GM23338 (cell line): ENCODE measurements at regions not wholly inside any gene's neighbourhood (a gene's known extent, or its start where the extent isn't known, plus 50 kb on each side); places are given as distances from the start of the nearest gene placed in this dataset.
A peak's percentile ranks its signal among the peaks of the same experiment; 100 is the strongest.

ENCODE experiments used
- ATAC-seq: fragments of 200-7000 bp; cut with Tn5 transposase; 3 replicates; pipeline ENCODE4 v1.9.1; 2020
- DNase-seq: peaks from one replicate; pipeline ENCODE4 v3.0.0-alpha.2; 2015; ENCODE audit warnings: low spot score
- H2AFZ ChIP-seq: fragments of 200-600 bp; sonication (generic); 2 replicates; pipeline ENCODE4 v1.8.0; 2016; ENCODE audit warnings: antibody characterized with exemption, mild to moderate bottlenecking, moderate library complexity
- H3F3A ChIP-seq: fragments of 200-600 bp; sonication (generic); replicated peaks from 2 replicates; pipeline ENCODE4 v1.8.0; 2017; ENCODE audit warnings: antibody characterized with exemption, mixed run types, low read depth
- H3K27ac ChIP-seq: fragments of 200-600 bp; sonication (generic); 2 replicates; pipeline ENCODE4 v1.6.1; 2016; ENCODE audit warnings: low read depth
- H3K27me3 ChIP-seq: fragments of 200-600 bp; sonication (generic); 2 replicates; pipeline ENCODE4 v1.8.0; 2016; ENCODE audit warnings: mild to moderate bottlenecking, mixed run types, moderate library complexity; ENCODE audit not compliant: insufficient read depth
- H3K36me3 ChIP-seq: fragments of 200-600 bp; sonication (generic); 2 replicates; pipeline ENCODE4 v1.8.0; 2016; ENCODE audit warnings: mild to moderate bottlenecking; ENCODE audit not compliant: insufficient read depth
- H3K4me1 ChIP-seq: fragments of 200-600 bp; sonication (generic); 2 replicates; pipeline ENCODE4 v1.8.0; 2016; ENCODE audit warnings: mild to moderate bottlenecking, moderate library complexity; ENCODE audit not compliant: insufficient read depth
- H3K4me2 ChIP-seq: fragments of 200-600 bp; sonication (generic); 2 replicates; pipeline ENCODE4 v1.7.1; 2017; ENCODE audit warnings: mixed run types
- H3K4me3 ChIP-seq: fragments of 200-600 bp; sonication (generic); 2 replicates; pipeline ENCODE4 v1.6.1; 2016; ENCODE audit warnings: mixed run types
- H3K79me2 ChIP-seq: fragments of 200-600 bp; sonication (generic); replicated peaks from 2 replicates; pipeline ENCODE4 v1.8.0; 2017; ENCODE audit warnings: mild to moderate bottlenecking; ENCODE audit not compliant: insufficient read depth
- H3K9me2 ChIP-seq: fragments of 200-600 bp; sonication (generic); 2 replicates; pipeline ENCODE4 v1.8.0; 2017; ENCODE audit not compliant: insufficient read depth
- H4K20me1 ChIP-seq: fragments of 200-600 bp; sonication (generic); replicated peaks from 2 replicates; pipeline ENCODE4 v1.8.0; 2017; ENCODE audit warnings: mild to moderate bottlenecking; ENCODE audit not compliant: insufficient read depth
- H3K27ac Mint-ChIP-seq: 2 replicates; pipeline ENCODE4 v1.8.0; 2020; ENCODE audit warnings: inconsistent platforms, mild to moderate bottlenecking, moderate library complexity, mixed read lengths
- H3K27me3 Mint-ChIP-seq: 3 replicates; pipeline ENCODE4 v1.8.0; 2022; ENCODE audit warnings: low read depth, mild to moderate bottlenecking, moderate library complexity, mixed read lengths, inconsistent platforms; ENCODE audit not compliant: insufficient read depth, poor library complexity
- H3K36me3 Mint-ChIP-seq: 3 replicates; pipeline ENCODE4 v1.8.0; 2021; ENCODE audit warnings: low read depth, mild to moderate bottlenecking, inconsistent platforms, moderate library complexity, mixed read lengths
- H3K4me1 Mint-ChIP-seq: 3 replicates; pipeline ENCODE4 v1.8.0; 2020; ENCODE audit warnings: mild to moderate bottlenecking, inconsistent platforms, mixed read lengths
- H3K4me3 Mint-ChIP-seq: 3 replicates; pipeline ENCODE4 v1.8.0; 2021; ENCODE audit warnings: moderate library complexity, mild to moderate bottlenecking, inconsistent platforms, mixed read lengths
- H3K9me3 Mint-ChIP-seq: 3 replicates; pipeline ENCODE4 v1.8.0; 2020; ENCODE audit warnings: moderate library complexity, mild to moderate bottlenecking, inconsistent platforms, mixed read lengths
- EZH2 ChIP-seq: fragments of 200-600 bp; sonication (generic); IDR thresholded peaks from one replicate; pipeline ENCODE4 v1.8.0; 2017; ENCODE audit warnings: antibody characterized with exemption, mild to moderate bottlenecking, low read depth; ENCODE audit not compliant: unreplicated experiment
- EZH2phosphoT487 ChIP-seq: fragments of 200-600 bp; sonication (generic); IDR thresholded peaks from one replicate; pipeline ENCODE4 v1.8.1; 2018; ENCODE audit warnings: antibody characterized with exemption; ENCODE audit not compliant: unreplicated experiment
- NANOG ChIP-seq: IDR thresholded peaks from 2 replicates; pipeline ENCODE4 v1.6.1; 2016; ENCODE audit warnings: antibody characterized with exemption, borderline replicate concordance
- POLR2AphosphoS5 ChIP-seq: IDR thresholded peaks from 2 replicates; pipeline ENCODE4 v1.6.1; 2016; ENCODE audit warnings: antibody characterized with exemption, low read depth
- STAT1 ChIP-seq: IDR thresholded peaks from one replicate; pipeline ENCODE4 v1.6.1; 2016; ENCODE audit warnings: antibody characterized with exemption; ENCODE audit not compliant: unreplicated experiment
- ZNF114 ChIP-seq: fragments of 250-450 bp; sonication (Bioruptor Pico); IDR thresholded peaks from 2 replicates; pipeline ENCODE4 v1.5.0; 2020; ENCODE audit warnings: mild to moderate bottlenecking, moderate library complexity
- ZNF331 ChIP-seq: fragments of 250-450 bp; sonication (Bioruptor Pico); IDR thresholded peaks from 2 replicates; pipeline ENCODE4 v1.5.0; 2020; ENCODE audit warnings: low read depth, mild to moderate bottlenecking, moderate library complexity
- TF ChIP-seq, protein P1 (sequence below): IDR thresholded peaks from 2 replicates; pipeline ENCODE4 v1.6.1; 2016; ENCODE audit warnings: antibody characterized with exemption
- TF ChIP-seq, protein P2 (sequence below): IDR thresholded peaks from one replicate; pipeline ENCODE4 v1.6.1; 2018; ENCODE audit warnings: antibody characterized with exemption; ENCODE audit not compliant: unreplicated experiment
- TF ChIP-seq, protein P3 (sequence below): fragments of 250-450 bp; sonication (Bioruptor Pico); IDR thresholded peaks from 2 replicates; pipeline ENCODE4 v1.5.0; 2020; ENCODE audit warnings: mild to moderate bottlenecking, moderate library complexity

DNA sequence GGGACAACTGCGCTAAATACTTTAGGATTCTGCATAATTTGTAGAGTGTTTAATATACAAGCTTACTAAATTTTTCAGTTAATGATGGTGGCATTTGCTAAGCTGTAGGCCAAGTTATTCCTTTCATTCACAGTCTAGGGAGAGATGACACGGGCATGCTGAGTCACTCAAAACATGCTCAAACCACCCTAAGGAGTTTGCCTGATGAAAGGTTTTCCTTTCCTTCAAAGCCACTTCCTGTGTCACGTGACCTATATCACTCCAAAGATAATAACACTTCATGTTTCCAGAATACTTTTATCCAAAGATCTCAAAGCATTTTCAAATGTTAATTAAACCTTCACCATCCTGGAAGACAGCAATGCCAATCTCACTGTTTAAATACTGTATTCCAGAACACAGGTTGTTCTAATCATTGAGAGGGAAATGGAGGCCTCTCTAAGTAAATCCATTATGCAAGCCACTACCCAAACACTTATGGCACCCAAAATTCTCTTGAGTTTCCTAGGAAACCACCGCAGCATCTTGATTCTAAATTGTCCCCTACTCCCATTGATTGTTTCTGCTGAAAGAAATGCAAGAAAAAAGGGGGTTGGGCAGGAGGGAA, 207.0 kb upstream of the CDKN3 start:
- Histone ChIP-seq H3K9me2 (no peaks in the 10 kb centered on the region), H3F3A (no peaks in the 10 kb centered on the region), H3K36me3 (no peaks in the 10 kb centered on the region), H3K4me3 (no peak overlapping the region), H4K20me1 (no peaks in the 10 kb centered on the region), H3K4me1 (peaks cover 4% of the 10 kb centered on the region; the same call in 1 of the 2 replicates), H2AFZ (peak overlapping the region; percentile 43; the same call in 1 of the 2 replicates), H3K4me2 (no peak overlapping the region), H3K27ac (no peak overlapping the region), H3K79me2 (no peaks in the 10 kb centered on the region), H3K27me3 (no peaks in the 10 kb centered on the region)
- no peaks in the 10 kb centered on the region for H3K9me3 Mint-ChIP-seq
- no peak for ATAC-seq
- H3K4me3 Mint-ChIP-seq: no peak overlapping the region
- no peak for DNase-seq
- no peaks in the 10 kb centered on the region for H3K27me3 Mint-ChIP-seq
- H3K27ac Mint-ChIP-seq: no peak overlapping the region
- H3K36me3 Mint-ChIP-seq: no peaks in the 10 kb centered on the region
- peaks cover 12% of the 10 kb centered on the region; the same call in 2 of the 3 replicates for H3K4me1 Mint-ChIP-seq
- TF ChIP-seq STAT1: no peak
- no peak for TF ChIP-seq EZH2
- TF ChIP-seq, protein P1, sequence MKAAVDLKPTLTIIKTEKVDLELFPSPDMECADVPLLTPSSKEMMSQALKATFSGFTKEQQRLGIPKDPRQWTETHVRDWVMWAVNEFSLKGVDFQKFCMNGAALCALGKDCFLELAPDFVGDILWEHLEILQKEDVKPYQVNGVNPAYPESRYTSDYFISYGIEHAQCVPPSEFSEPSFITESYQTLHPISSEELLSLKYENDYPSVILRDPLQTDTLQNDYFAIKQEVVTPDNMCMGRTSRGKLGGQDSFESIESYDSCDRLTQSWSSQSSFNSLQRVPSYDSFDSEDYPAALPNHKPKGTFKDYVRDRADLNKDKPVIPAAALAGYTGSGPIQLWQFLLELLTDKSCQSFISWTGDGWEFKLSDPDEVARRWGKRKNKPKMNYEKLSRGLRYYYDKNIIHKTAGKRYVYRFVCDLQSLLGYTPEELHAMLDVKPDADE: no peak

DNA sequence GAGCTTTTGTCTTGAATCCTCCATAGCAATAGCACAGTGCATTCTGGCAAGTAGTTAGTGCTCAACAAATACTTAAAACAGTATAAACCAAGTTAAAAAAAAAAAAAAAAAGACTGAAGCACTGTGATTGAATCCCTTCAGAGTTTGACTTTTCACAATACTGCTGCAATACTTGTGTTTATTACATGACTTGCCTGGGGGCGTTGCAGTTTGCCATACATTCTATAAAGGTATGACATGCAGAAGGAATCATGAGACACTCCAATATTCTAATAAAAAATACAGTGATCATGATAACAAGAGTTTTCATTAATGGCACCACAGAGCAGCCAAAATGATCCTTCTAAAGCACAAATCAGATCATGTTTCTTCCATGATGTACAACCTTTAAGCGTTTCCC, 205.0 kb upstream of the CDKN3 start:
- no peaks in the 10 kb centered on the region for H4K20me1 ChIP-seq
- Mint-ChIP-seq H3K9me3 (no peaks in the 10 kb centered on the region), H3K4me3 (no peak overlapping the region), H3K27ac (no peak overlapping the region), H3K27me3 (no peaks in the 10 kb centered on the region), H3K4me1 (peaks cover 12% of the 10 kb centered on the region; the same call in 2 of the 3 replicates), H3K36me3 (no peaks in the 10 kb centered on the region)
- H3K9me2 ChIP-seq: no peaks in the 10 kb centered on the region
- H3K27me3 ChIP-seq: no peaks in the 10 kb centered on the region
- H2AFZ ChIP-seq: no peak overlapping the region
- no peak for DNase-seq
- ATAC-seq: no peak
- no peak overlapping the region for H3K27ac ChIP-seq
- no peaks in the 10 kb centered on the region for H3K79me2 ChIP-seq
- no peaks in the 10 kb centered on the region for H3F3A ChIP-seq
- H3K4me3 ChIP-seq: no peak overlapping the region
- peaks cover 4% of the 10 kb centered on the region; the same call in 1 of the 2 replicates for H3K4me1 ChIP-seq
- no peak overlapping the region for H3K4me2 ChIP-seq
- H3K36me3 ChIP-seq: no peaks in the 10 kb centered on the region
- TF ChIP-seq STAT1: no peak
- TF ChIP-seq ZNF331 (CRISPR knock-in tag): no peak
- no peak for TF ChIP-seq POLR2AphosphoS5
- TF ChIP-seq, protein P2, sequence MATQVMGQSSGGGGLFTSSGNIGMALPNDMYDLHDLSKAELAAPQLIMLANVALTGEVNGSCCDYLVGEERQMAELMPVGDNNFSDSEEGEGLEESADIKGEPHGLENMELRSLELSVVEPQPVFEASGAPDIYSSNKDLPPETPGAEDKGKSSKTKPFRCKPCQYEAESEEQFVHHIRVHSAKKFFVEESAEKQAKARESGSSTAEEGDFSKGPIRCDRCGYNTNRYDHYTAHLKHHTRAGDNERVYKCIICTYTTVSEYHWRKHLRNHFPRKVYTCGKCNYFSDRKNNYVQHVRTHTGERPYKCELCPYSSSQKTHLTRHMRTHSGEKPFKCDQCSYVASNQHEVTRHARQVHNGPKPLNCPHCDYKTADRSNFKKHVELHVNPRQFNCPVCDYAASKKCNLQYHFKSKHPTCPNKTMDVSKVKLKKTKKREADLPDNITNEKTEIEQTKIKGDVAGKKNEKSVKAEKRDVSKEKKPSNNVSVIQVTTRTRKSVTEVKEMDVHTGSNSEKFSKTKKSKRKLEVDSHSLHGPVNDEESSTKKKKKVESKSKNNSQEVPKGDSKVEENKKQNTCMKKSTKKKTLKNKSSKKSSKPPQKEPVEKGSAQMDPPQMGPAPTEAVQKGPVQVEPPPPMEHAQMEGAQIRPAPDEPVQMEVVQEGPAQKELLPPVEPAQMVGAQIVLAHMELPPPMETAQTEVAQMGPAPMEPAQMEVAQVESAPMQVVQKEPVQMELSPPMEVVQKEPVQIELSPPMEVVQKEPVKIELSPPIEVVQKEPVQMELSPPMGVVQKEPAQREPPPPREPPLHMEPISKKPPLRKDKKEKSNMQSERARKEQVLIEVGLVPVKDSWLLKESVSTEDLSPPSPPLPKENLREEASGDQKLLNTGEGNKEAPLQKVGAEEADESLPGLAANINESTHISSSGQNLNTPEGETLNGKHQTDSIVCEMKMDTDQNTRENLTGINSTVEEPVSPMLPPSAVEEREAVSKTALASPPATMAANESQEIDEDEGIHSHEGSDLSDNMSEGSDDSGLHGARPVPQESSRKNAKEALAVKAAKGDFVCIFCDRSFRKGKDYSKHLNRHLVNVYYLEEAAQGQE: no peak
- TF ChIP-seq EZH2phosphoT487: no peak
- no peak for TF ChIP-seq ZNF114 (CRISPR knock-in tag)
- no peak for TF ChIP-seq NANOG
- TF ChIP-seq, protein P3, sequence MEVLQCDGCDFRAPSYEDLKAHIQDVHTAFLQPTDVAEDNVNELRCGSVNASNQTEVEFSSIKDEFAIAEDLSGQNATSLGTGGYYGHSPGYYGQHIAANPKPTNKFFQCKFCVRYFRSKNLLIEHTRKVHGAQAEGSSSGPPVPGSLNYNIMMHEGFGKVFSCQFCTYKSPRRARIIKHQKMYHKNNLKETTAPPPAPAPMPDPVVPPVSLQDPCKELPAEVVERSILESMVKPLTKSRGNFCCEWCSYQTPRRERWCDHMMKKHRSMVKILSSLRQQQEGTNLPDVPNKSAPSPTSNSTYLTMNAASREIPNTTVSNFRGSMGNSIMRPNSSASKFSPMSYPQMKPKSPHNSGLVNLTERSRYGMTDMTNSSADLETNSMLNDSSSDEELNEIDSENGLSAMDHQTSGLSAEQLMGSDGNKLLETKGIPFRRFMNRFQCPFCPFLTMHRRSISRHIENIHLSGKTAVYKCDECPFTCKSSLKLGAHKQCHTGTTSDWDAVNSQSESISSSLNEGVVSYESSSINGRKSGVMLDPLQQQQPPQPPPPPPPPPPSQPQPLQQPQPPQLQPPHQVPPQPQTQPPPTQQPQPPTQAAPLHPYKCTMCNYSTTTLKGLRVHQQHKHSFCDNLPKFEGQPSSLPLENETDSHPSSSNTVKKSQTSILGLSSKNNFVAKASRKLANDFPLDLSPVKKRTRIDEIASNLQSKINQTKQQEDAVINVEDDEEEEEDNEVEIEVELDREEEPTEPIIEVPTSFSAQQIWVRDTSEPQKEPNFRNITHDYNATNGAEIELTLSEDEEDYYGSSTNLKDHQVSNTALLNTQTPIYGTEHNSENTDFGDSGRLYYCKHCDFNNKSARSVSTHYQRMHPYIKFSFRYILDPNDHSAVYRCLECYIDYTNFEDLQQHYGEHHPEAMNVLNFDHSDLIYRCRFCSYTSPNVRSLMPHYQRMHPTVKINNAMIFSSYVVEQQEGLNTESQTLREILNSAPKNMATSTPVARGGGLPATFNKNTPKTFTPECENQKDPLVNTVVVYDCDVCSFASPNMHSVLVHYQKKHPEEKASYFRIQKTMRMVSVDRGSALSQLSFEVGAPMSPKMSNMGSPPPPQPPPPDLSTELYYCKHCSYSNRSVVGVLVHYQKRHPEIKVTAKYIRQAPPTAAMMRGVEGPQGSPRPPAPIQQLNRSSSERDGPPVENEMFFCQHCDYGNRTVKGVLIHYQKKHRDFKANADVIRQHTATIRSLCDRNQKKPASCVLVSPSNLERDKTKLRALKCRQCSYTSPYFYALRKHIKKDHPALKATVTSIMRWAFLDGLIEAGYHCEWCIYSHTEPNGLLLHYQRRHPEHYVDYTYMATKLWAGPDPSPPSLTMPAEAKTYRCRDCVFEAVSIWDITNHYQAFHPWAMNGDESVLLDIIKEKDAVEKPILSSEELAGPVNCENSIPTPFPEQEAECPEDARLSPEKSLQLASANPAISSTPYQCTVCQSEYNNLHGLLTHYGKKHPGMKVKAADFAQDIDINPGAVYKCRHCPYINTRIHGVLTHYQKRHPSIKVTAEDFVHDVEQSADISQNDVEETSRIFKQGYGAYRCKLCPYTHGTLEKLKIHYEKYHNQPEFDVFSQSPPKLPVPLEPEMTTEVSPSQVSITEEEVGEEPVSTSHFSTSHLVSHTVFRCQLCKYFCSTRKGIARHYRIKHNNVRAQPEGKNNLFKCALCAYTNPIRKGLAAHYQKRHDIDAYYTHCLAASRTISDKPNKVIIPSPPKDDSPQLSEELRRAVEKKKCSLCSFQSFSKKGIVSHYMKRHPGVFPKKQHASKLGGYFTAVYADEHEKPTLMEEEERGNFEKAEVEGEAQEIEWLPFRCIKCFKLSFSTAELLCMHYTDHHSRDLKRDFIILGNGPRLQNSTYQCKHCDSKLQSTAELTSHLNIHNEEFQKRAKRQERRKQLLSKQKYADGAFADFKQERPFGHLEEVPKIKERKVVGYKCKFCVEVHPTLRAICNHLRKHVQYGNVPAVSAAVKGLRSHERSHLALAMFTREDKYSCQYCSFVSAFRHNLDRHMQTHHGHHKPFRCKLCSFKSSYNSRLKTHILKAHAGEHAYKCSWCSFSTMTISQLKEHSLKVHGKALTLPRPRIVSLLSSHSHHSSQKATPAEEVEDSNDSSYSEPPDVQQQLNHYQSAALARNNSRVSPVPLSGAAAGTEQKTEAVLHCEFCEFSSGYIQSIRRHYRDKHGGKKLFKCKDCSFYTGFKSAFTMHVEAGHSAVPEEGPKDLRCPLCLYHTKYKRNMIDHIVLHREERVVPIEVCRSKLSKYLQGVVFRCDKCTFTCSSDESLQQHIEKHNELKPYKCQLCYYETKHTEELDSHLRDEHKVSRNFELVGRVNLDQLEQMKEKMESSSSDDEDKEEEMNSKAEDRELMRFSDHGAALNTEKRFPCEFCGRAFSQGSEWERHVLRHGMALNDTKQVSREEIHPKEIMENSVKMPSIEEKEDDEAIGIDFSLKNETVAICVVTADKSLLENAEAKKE: no peak
